B cell (primary cell): ENCODE measurements at regions not wholly inside any gene's neighbourhood (a gene's known extent, or its start where the extent isn't known, plus 50 kb on each side); places are given as distances from the start of the nearest gene placed in this dataset.

Source experiments
- ATAC-seq: fragments of 200-7000 bp; cut with Tn5 transposase; one replicate; pipeline ENCODE4 v1.10.0; 2021; ENCODE audit warnings: low read depth, mild to moderate bottlenecking, moderate number of reproducible peaks, moderate library complexity
- CTCF ChIA-PET: fragments of 350-600 bp; sonication (Branson Sonifier 250); formaldehyde crosslinking; loops from one replicate; lab custom pipeline; 2021; ENCODE audit warnings: antibody characterized with exemption, inconsistent platforms; lab: Charles Lee
- POLR2A ChIA-PET: fragments of 350-600 bp; sonication (Branson Sonifier 250); formaldehyde crosslinking; loops from one replicate; lab custom pipeline; 2021; ENCODE audit warnings: antibody characterized with exemption; lab: Charles Lee
- DNase-seq: peaks from one replicate; pipeline ENCODE4 v3.0.0; 2013
- H2AFZ ChIP-seq: 2 replicates; pipeline ENCODE4 v1.6.1; 2012; ENCODE audit warnings: mild to moderate bottlenecking, low read depth, low read length; ENCODE audit not compliant: insufficient read depth, poor library complexity, severe bottlenecking
- H3K27ac ChIP-seq, 2 donors: 1 replicate in 1 of 2; 2 replicates in 1 of 2; pipeline ENCODE4 v1.5.1; 2012 to 2013; ENCODE audit warnings: low read length in 2 of 2, mild to moderate bottlenecking in 2 of 2, moderate library complexity in 1 of 2
- H3K27me3 ChIP-seq, 4 experiments: fragments of 200-600 bp in 1 of 4; sonication (generic) in 1 of 4; replicated peaks in 1 of 4; 1 replicate in 2 of 4; 2 replicates in 2 of 4; pipeline versions ENCODE4 v1.6.1 to v1.7.0; 2013 to 2016; ENCODE audit warnings: low read length in 3 of 4, mild to moderate bottlenecking in 2 of 4, mixed read lengths in 1 of 4, moderate library complexity in 1 of 4; ENCODE audit not compliant: insufficient read depth in 4 of 4, control insufficient read depth in 3 of 4; ENCODE audit errors: control extremely low read depth in 1 of 4
- H3K36me3 ChIP-seq, 2 experiments: replicated peaks in 1 of 2; 1 replicate in 1 of 2; 2 replicates in 1 of 2; pipeline versions ENCODE4 v1.6.1 to v1.7.1; 2013; ENCODE audit warnings: low read length in 1 of 2; ENCODE audit not compliant: insufficient read depth in 2 of 2, control insufficient read depth in 1 of 2; ENCODE audit errors: control extremely low read depth in 1 of 2, extremely low read depth in 1 of 2
- H3K4me1 ChIP-seq, 2 donors: fragments of 200-600 bp in 1 of 2; sonication (generic) in 1 of 2; 1 replicate in 1 of 2; 2 replicates in 1 of 2; pipeline versions ENCODE4 v1.5.1 to v1.6.1; 2013 to 2017; ENCODE audit warnings: low read length in 2 of 2; ENCODE audit not compliant: control insufficient read depth in 2 of 2, insufficient read depth in 2 of 2
- H3K4me2 ChIP-seq: replicated peaks from 2 replicates; pipeline ENCODE3; 2012; ENCODE audit warnings: mild to moderate bottlenecking, low read depth, low read length; ENCODE audit not compliant: poor library complexity, severe bottlenecking
- H3K4me3 ChIP-seq, 5 experiments: fragments of 200-600 bp in 1 of 5; sonication (generic) in 1 of 5; 1 replicate in 3 of 5; 2 replicates in 2 of 5; pipeline versions ENCODE4 v1.5.1 to v1.7.0; 2011 to 2016; ENCODE audit warnings: low read length in 4 of 5, mild to moderate bottlenecking in 4 of 5, low read depth in 2 of 5, control low read depth in 1 of 5, moderate library complexity in 1 of 5; ENCODE audit not compliant: insufficient read depth in 1 of 5; ENCODE audit errors: control extremely low read depth in 1 of 5, extremely low read depth in 1 of 5
- H3K79me2 ChIP-seq: fragments of 200-600 bp; sonication (generic); one replicate; pipeline ENCODE4 v1.6.0; 2016; ENCODE audit warnings: low read length; ENCODE audit not compliant: control insufficient read depth, insufficient read depth
- H3K9ac ChIP-seq: fragments of 200-600 bp; sonication (generic); 2 replicates; pipeline ENCODE4 v1.6.1; 2017; ENCODE audit warnings: mild to moderate bottlenecking, low read length, moderate library complexity
- H3K9me3 ChIP-seq, 3 donors: one replicate each; pipeline versions ENCODE4 v1.6.1 to v1.7.1; 2013; ENCODE audit warnings: low read length in 2 of 3; ENCODE audit not compliant: control insufficient read depth in 2 of 3, insufficient read depth in 1 of 3; ENCODE audit errors: control extremely low read depth in 1 of 3
- H4K20me1 ChIP-seq: 2 replicates; pipeline ENCODE4 v1.6.0; 2012; ENCODE audit warnings: mild to moderate bottlenecking, low read length; ENCODE audit not compliant: insufficient read depth, control insufficient read depth, poor library complexity, severe bottlenecking
- H3K27ac Mint-ChIP-seq: one replicate; pipeline ENCODE4 v1.8.0; 2021; ENCODE audit warnings: mixed read lengths
- H3K27me3 Mint-ChIP-seq: one replicate; pipeline ENCODE4 v1.8.0; 2021; ENCODE audit warnings: mixed read lengths
- H3K4me1 Mint-ChIP-seq: one replicate; pipeline ENCODE4 v1.8.0; 2021; ENCODE audit warnings: mixed read lengths
- H3K4me3 Mint-ChIP-seq: one replicate; pipeline ENCODE4 v1.8.0; 2021; ENCODE audit warnings: mixed read lengths
- H3K9me3 Mint-ChIP-seq: one replicate; pipeline ENCODE4 v1.8.0; 2022; ENCODE audit warnings: mixed read lengths; ENCODE audit not compliant: insufficient read depth
- CTCF ChIP-seq: fragments of 200-600 bp; IDR thresholded peaks from one replicate; pipeline ENCODE4 v1.8.0; 2022; ENCODE audit warnings: antibody characterized with exemption, mild to moderate bottlenecking
- EZH2 ChIP-seq: IDR thresholded peaks from 2 replicates; pipeline ENCODE4 v1.6.1; 2012; ENCODE audit warnings: borderline replicate concordance, low read depth, mild to moderate bottlenecking, moderate library complexity, low read length; ENCODE audit not compliant: insufficient read depth, poor library complexity, severe bottlenecking
- WGBS: methylation state at CpG from one replicate; pipeline ENCODE4 v1.1.5; 2013; ENCODE audit warnings: missing lambda C conversion rate; ENCODE audit not compliant: insufficient coverage; 5-methylcytosine and 5-hydroxymethylcytosine counted together
- intact Hi-C: fragments of 100-400 bp; cut with micrococcal nuclease; formaldehyde crosslinking; loops from one replicate; pipeline ENCODE4 v1.10.0; 2022

- no peaks in the 10 kb centered on the region for H4K20me1 ChIP-seq
- no peaks in the 10 kb centered on the region for H3K27me3 ChIP-seq
- TF ChIP-seq CTCF, result no peak
- TF ChIP-seq EZH2, result no peak
- intact Hi-C loops, result no loop called here
- H2AFZ ChIP-seq, result no peak overlapping the region
- H3K9me3 ChIP-seq, result no peaks in the 10 kb centered on the region
- Mint-ChIP-seq H3K4me1 (no peaks in the 10 kb centered on the region), H3K9me3 (peaks cover 3% of the 10 kb centered on the region), H3K27ac (no peak overlapping the region), H3K27me3 (no peaks in the 10 kb centered on the region), H3K4me3 (no peak overlapping the region)
- POLR2A ChIA-PET, result no interaction called here
- DNase-seq (no peak), ATAC-seq (no peak)
- CTCF ChIA-PET, result no interaction called here
- no peak overlapping the region for H3K9ac ChIP-seq
- no peak overlapping the region for H3K27ac ChIP-seq
- no peaks in the 10 kb centered on the region for H3K79me2 ChIP-seq
- H3K36me3 ChIP-seq, result no peaks in the 10 kb centered on the region
- H3K4me3 ChIP-seq, result no peak overlapping the region
- no peaks in the 10 kb centered on the region for H3K4me1 ChIP-seq
- H3K4me2 ChIP-seq, result no peak overlapping the region
These were observed 124.9 kb upstream of the CYSLTR1 start for GRCh38 chrX:78452356-78452755.

- H3K36me3 ChIP-seq, result no peaks in the 10 kb centered on the region
- no peaks in the 10 kb centered on the region for H3K9me3 ChIP-seq
- no peak overlapping the region for H3K4me2 ChIP-seq
- H3K4me1 Mint-ChIP-seq, result no peaks in the 10 kb centered on the region
- no peaks in the 10 kb centered on the region for H3K27me3 Mint-ChIP-seq
- no peaks in the 10 kb centered on the region for H3K9me3 Mint-ChIP-seq
- ATAC-seq, result no peak
- ChIA-PET POLR2A (no interaction called here), CTCF (no interaction called here)
- H3K27ac Mint-ChIP-seq, result no peak overlapping the region
- intact Hi-C loops, result no loop called here
- no peaks in the 10 kb centered on the region for H3K79me2 ChIP-seq
- no peaks in the 10 kb centered on the region for H3K4me1 ChIP-seq
- no peaks in the 10 kb centered on the region for H3K27me3 ChIP-seq
- H3K4me3 ChIP-seq, result no peak overlapping the region
- H3K9ac ChIP-seq, result no peak overlapping the region
- H4K20me1 ChIP-seq, result no peaks in the 10 kb centered on the region
- no peak overlapping the region for H2AFZ ChIP-seq
- H3K27ac ChIP-seq, result no peak overlapping the region
- WGBS, result no CpG with 5 or more reads among the region's 2 CpGs
- H3K4me3 Mint-ChIP-seq, result no peak overlapping the region
- DNase-seq, result no peak
- no peak for TF ChIP-seq CTCF
- no peak for TF ChIP-seq EZH2
These were observed 110.2 kb upstream of the CYSLTR1 start for GRCh38 chrX:78437621-78438020.
